Stomach (tissue), 8 donors: ENCODE measurements at regions not wholly inside any gene's neighbourhood (a gene's known extent, or its start where the extent isn't known, plus 50 kb on each side); places are given as distances from the start of the nearest gene placed in this dataset.

Experiments used
- DNase-seq, 2 donors: peaks; one replicate each; pipeline versions ENCODE4 v3.0.0 to v3.0.0-alpha.2; 2013 to 2019
- H3K27ac ChIP-seq, 5 donors: fragments of 200-600 bp in 4 of 5; sonication (generic) in 4 of 5; one replicate each; pipeline ENCODE4 v1.5.1; 2013 to 2019; ENCODE audit warnings: mild to moderate bottlenecking in 1 of 5, moderate library complexity in 1 of 5
- H3K27me3 ChIP-seq, 3 donors: fragments of 200-600 bp; sonication (generic); one replicate each; pipeline ENCODE4 v1.5.1; 2017 to 2019; ENCODE audit warnings: mixed run types in 1 of 3
- H3K36me3 ChIP-seq, 4 donors: fragments of 200-600 bp; sonication (generic); 1 replicate in 3 of 4; 2 replicates in 1 of 4; pipeline ENCODE4 v1.5.1; 2016 to 2019
- H3K4me1 ChIP-seq, 4 donors: fragments of 200-600 bp; sonication (generic); one replicate each; pipeline ENCODE4 v1.5.1; 2016 to 2019
- H3K4me3 ChIP-seq, 4 donors: fragments of 200-600 bp; sonication (generic) in 3 of 4; one replicate each; pipeline ENCODE4 v1.5.1; 2016 to 2019; ENCODE audit warnings: mild to moderate bottlenecking in 1 of 4
- H3K9me3 ChIP-seq, 4 donors: fragments of 200-600 bp; sonication (generic); one replicate each; pipeline ENCODE4 v1.5.1; 2016 to 2019
- CTCF ChIP-seq, 7 experiments: fragments of 450-650 bp in 4 of 7; fragments of 200-600 bp in 3 of 7; sonication (generic) in 3 of 7; IDR thresholded peaks; one replicate each; pipeline ENCODE4 v1.5.1; 2016 to 2019; ENCODE audit warnings: antibody characterized with exemption in 7 of 7, control low read depth in 2 of 7, mild to moderate bottlenecking in 1 of 7
- EP300 ChIP-seq: sonication (generic); formaldehyde crosslinking; IDR thresholded peaks from one replicate; pipeline ENCODE4 v1.6.1; 2017; ENCODE audit warnings: antibody characterized with exemption
- POLR2A ChIP-seq, 4 donors: fragments of 450-650 bp; IDR thresholded peaks; one replicate each; pipeline ENCODE4 v1.6.1; 2016; ENCODE audit warnings: antibody characterized with exemption in 4 of 4, control low read depth in 2 of 4, mild to moderate bottlenecking in 1 of 4, moderate library complexity in 1 of 4
- POLR2AphosphoS5 ChIP-seq, 3 donors: sonication (generic); formaldehyde crosslinking; IDR thresholded peaks; one replicate each; pipeline ENCODE4 v1.6.1; 2016; ENCODE audit warnings: antibody characterized with exemption in 3 of 3
- WGBS, 5 donors: extraction: QIAGEN DNeasy Blood & Tissue Kit in 3 of 5; methylation state at CpG; one replicate each; pipeline versions ENCODE4 v1.1.5 to v1.1.7; 2013 to 2018; 5-methylcytosine and 5-hydroxymethylcytosine counted together
- intact Hi-C: fragments of 100-400 bp; cut with DNase I; formaldehyde crosslinking; loops from one replicate; pipeline ENCODE4 v1.15.1; 2023; ENCODE audit warnings: low total_unique reads
- donor health status: healthy with polysubstance abuse.
- donor health status: Bipolar disorder and iron deficiency.
- donor health status: healthy.

GRCh38 chr2:14354231-14354630 is 278.3 kb upstream of the LRATD1 start:
- no peak for DNase-seq
- WGBS, 5 donors = 68 to 76% (median 74%) methylated on average over 3 of the region's 3 CpGs
- H3K9me3 ChIP-seq = no peaks in the 10 kb centered on the region
- no peaks in the 10 kb centered on the region for H3K27me3 ChIP-seq
- no peaks in the 10 kb centered on the region for H3K36me3 ChIP-seq
- no peak overlapping the region for H3K4me3 ChIP-seq
- TF ChIP-seq POLR2AphosphoS5 (IDR thresholded peaks at IDR 0.05) = no peak
- TF ChIP-seq CTCF (IDR thresholded peaks at IDR 0.05) = no peak
- no peak for TF ChIP-seq EP300
- TF ChIP-seq POLR2A (IDR thresholded peaks at IDR 0.05) = no peak
- H3K4me1 ChIP-seq = no peaks in the 10 kb centered on the region
- intact Hi-C loops = no loop called here
- no peak overlapping the region for H3K27ac ChIP-seq

DNA sequence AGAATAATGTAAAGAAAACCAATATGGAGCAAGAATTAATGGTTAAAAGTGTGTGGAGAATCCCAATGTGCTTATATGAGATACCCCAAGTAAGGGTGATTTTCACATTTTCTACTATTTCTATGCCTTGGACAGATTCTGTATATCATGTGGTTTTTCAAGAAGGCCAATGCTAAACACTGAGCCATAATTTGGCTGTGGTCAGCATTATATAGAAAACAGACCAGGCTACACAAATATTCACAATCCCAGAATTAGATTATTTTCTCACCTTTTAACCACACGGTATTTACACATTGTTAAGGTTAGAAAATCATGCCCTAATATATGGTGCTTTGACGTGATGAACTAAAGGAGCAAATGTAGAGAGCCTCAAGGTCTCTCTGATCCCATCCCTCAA is 277.4 kb upstream of the LRATD1 start:
- H3K36me3 ChIP-seq = no peaks in the 10 kb centered on the region
- intact Hi-C loops = no loop called here
- H3K4me1 ChIP-seq = no peaks in the 10 kb centered on the region
- H3K4me3 ChIP-seq = no peak overlapping the region
- DNase-seq = no peak
- H3K9me3 ChIP-seq = no peaks in the 10 kb centered on the region
- H3K27ac ChIP-seq = no peak overlapping the region
- H3K27me3 ChIP-seq = no peaks in the 10 kb centered on the region
- no peak for TF ChIP-seq EP300
- no peak for TF ChIP-seq CTCF (IDR thresholded peaks at IDR 0.05)
- TF ChIP-seq POLR2AphosphoS5 (IDR thresholded peaks at IDR 0.05) = no peak
- no peak for TF ChIP-seq POLR2A (IDR thresholded peaks at IDR 0.05)
- 70 to 83% (median 73%) methylated on average over 2 of the region's 2 CpGs for WGBS, 5 donors

DNA sequence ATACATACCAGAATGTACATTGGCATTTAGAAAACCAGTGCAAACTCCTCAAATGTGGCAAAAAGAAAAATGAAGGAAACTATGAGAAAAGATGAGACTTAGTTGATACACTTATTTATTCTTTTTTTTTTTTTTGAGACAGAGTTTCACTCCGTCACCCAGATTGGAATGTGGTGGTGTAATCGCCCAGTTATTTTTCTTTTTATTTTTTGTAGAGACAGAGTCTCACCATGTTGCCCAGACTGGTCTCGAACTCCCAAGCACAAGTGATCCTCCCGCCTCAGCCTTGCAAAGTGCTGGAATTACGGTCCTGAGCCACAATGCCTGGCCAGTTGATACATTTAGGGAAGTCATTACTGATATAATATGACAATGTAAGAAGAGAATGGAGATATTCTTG is 274.2 kb upstream of the LRATD1 start:
- H3K9me3 ChIP-seq = no peaks in the 10 kb centered on the region
- H3K27ac ChIP-seq = no peak overlapping the region
- H3K36me3 ChIP-seq = no peaks in the 10 kb centered on the region
- 80 to 89% (median 86%) methylated on average over 5 of the region's 5 CpGs for WGBS, 5 donors
- no peaks in the 10 kb centered on the region for H3K4me1 ChIP-seq
- no peaks in the 10 kb centered on the region for H3K27me3 ChIP-seq
- intact Hi-C loops = no loop called here
- H3K4me3 ChIP-seq = no peak overlapping the region
- no peak for DNase-seq
- no peak for TF ChIP-seq CTCF (IDR thresholded peaks at IDR 0.05)

GRCh38 chr2:14358774-14359173 is 273.7 kb upstream of the LRATD1 start:
- Histone ChIP-seq H3K36me3 (no peaks in the 10 kb centered on the region), H3K27ac (no peak overlapping the region), H3K27me3 (no peaks in the 10 kb centered on the region), H3K4me1 (no peaks in the 10 kb centered on the region), H3K4me3 (no peak overlapping the region), H3K9me3 (no peaks in the 10 kb centered on the region)
- intact Hi-C loops = no loop called here
- no peak for DNase-seq
- TF ChIP-seq EP300 = no peak
- TF ChIP-seq CTCF (IDR thresholded peaks at IDR 0.05) = no peak
- TF ChIP-seq POLR2AphosphoS5 (IDR thresholded peaks at IDR 0.05) = no peak
- no peak for TF ChIP-seq POLR2A (IDR thresholded peaks at IDR 0.05)
- 76 to 91% (median 87%) methylated on average over 6 of the region's 6 CpGs for WGBS, 5 donors

- TF ChIP-seq EP300 (no peak), CTCF (IDR thresholded peaks at IDR 0.05) (no peak), POLR2AphosphoS5 (IDR thresholded peaks at IDR 0.05) (no peak), POLR2A (IDR thresholded peaks at IDR 0.05) (no peak)
- WGBS, 5 donors = 53 to 68% (median 61%) methylated on average over 4 of the region's 4 CpGs
- Histone ChIP-seq H3K36me3 (no peaks in the 10 kb centered on the region), H3K9me3 (no peaks in the 10 kb centered on the region), H3K27ac (no peak overlapping the region), H3K27me3 (no peaks in the 10 kb centered on the region), H3K4me1 (no peaks in the 10 kb centered on the region), H3K4me3 (no peak overlapping the region)
- intact Hi-C loops = no loop called here
- no peak for DNase-seq
These were observed 269.4 kb upstream of the LRATD1 start for GRCh38 chr2:14363137-14363536.
